ENCODE measurements at regions not wholly inside any gene's neighbourhood (a gene's known extent, or its start where the extent isn't known, plus 50 kb on each side); places are given as distances from the start of the nearest gene placed in this dataset.

- peaks cover 0 to 5% (median 0%) of the 10 kb centered on the region in 4 donors for H3K4me1 ChIP-seq
- TF ChIP-seq POLR2AphosphoS5 (IDR thresholded peaks at IDR 0.05) (no peak), EP300 (IDR thresholded peaks at IDR 0.05) (no peak), POLR2A (IDR thresholded peaks at IDR 0.05) (no peak), CTCF (IDR thresholded peaks at IDR 0.05) (no peak)
- intact Hi-C loops (cut with DNase I), result no loop called here
- H3K36me3 ChIP-seq, result no peaks in the 10 kb centered on the region
- no peak overlapping the region for H3K4me3 ChIP-seq
- no peaks in the 10 kb centered on the region for H3K9me3 ChIP-seq
- no peak for DNase-seq
- H3K27me3 ChIP-seq, result no peaks in the 10 kb centered on the region
- WGBS, 2 donors, result 93 to 99% methylated on average over 3 of the region's 3 CpGs
- no peak overlapping the region for H3K27ac ChIP-seq
Measured at GRCh38 chr13:22106058-22106457, 435.2 kb downstream of the FGF9 start.

GRCh38 chr13:22107549-22107948 lies 436.7 kb downstream of the FGF9 start:
- no peaks in the 10 kb centered on the region for H3K27me3 ChIP-seq
- H3K27ac ChIP-seq, result no peak overlapping the region
- intact Hi-C loops (cut with DNase I), result no loop called here
- TF ChIP-seq CTCF (IDR thresholded peaks at IDR 0.05), result no peak
- TF ChIP-seq EP300 (IDR thresholded peaks at IDR 0.05), result no peak
- no peak for TF ChIP-seq POLR2AphosphoS5 (IDR thresholded peaks at IDR 0.05)
- TF ChIP-seq POLR2A (IDR thresholded peaks at IDR 0.05), result no peak
- no peaks in the 10 kb centered on the region for H3K36me3 ChIP-seq
- H3K4me1 ChIP-seq, result peaks cover 0 to 5% (median 0%) of the 10 kb centered on the region in 4 donors
- no peak for DNase-seq
- WGBS, 2 donors, result 14 to 57% methylated on average over 4 of the region's 4 CpGs
- H3K9me3 ChIP-seq, result no peaks in the 10 kb centered on the region
- H3K4me3 ChIP-seq, result no peak overlapping the region

- WGBS, 2 donors, result 56 to 70% methylated on average over 3 of the region's 3 CpGs
- H3K27me3 ChIP-seq, result no peaks in the 10 kb centered on the region
- no peak for DNase-seq
- H3K4me1 ChIP-seq, result peaks cover 0 to 5% (median 0%) of the 10 kb centered on the region in 4 donors
- intact Hi-C loops (cut with DNase I), result no loop called here
- no peak for TF ChIP-seq EP300 (IDR thresholded peaks at IDR 0.05)
- TF ChIP-seq POLR2AphosphoS5 (IDR thresholded peaks at IDR 0.05), result peak in 2 of 4 donors; percentile 38 to 50
- no peak for TF ChIP-seq POLR2A (IDR thresholded peaks at IDR 0.05)
- H3K9me3 ChIP-seq, result no peaks in the 10 kb centered on the region
- H3K27ac ChIP-seq, result peak overlapping the region in 1 of 4 donors; percentile 27
- no peak overlapping the region for H3K4me3 ChIP-seq
- H3K36me3 ChIP-seq, result no peaks in the 10 kb centered on the region
Measured at GRCh38 chr13:22108283-22108942, 437.5 kb downstream of the FGF9 start.

GRCh38 chr13:22108979-22109378 lies 438.1 kb downstream of the FGF9 start:
- DNase-seq, result no peak
- Histone ChIP-seq H3K27me3 (no peaks in the 10 kb centered on the region), H3K36me3 (no peaks in the 10 kb centered on the region), H3K9me3 (no peaks in the 10 kb centered on the region), H3K4me3 (no peak overlapping the region), H3K27ac (no peak overlapping the region), H3K4me1 (peaks cover 0 to 5% (median 0%) of the 10 kb centered on the region in 4 donors)
- 91 to 98% methylated on average over 4 of the region's 4 CpGs for WGBS, 2 donors
- intact Hi-C loops (cut with DNase I), result no loop called here
- TF ChIP-seq POLR2A (IDR thresholded peaks at IDR 0.05), result no peak

- no peaks in the 10 kb centered on the region for H3K27me3 ChIP-seq
- no peak overlapping the region for H3K27ac ChIP-seq
- intact Hi-C loops (cut with DNase I), result no loop called here
- H3K9me3 ChIP-seq, result no peaks in the 10 kb centered on the region
- 89 to 91% methylated on average over 6 of the region's 6 CpGs for WGBS, 2 donors
- H3K4me3 ChIP-seq, result no peak overlapping the region
- no peak for DNase-seq
- no peaks in the 10 kb centered on the region for H3K36me3 ChIP-seq
- peaks cover 0 to 5% (median 0%) of the 10 kb centered on the region in 4 donors for H3K4me1 ChIP-seq
- TF ChIP-seq EP300 (IDR thresholded peaks at IDR 0.05) (no peak), POLR2A (IDR thresholded peaks at IDR 0.05) (no peak), CTCF (IDR thresholded peaks at IDR 0.05) (no peak), POLR2AphosphoS5 (IDR thresholded peaks at IDR 0.05) (no peak)
Measured at GRCh38 chr13:22110368-22110767, 439.5 kb downstream of the FGF9 start.
